Central memory CD4-positive, alpha-beta T cell (primary cell): ENCODE measurements at regions not wholly inside any gene's neighbourhood (a gene's known extent, or its start where the extent isn't known, plus 50 kb on each side); places are given as distances from the start of the nearest gene placed in this dataset.
"Not testable (repeated sequence)": the region's sequence is repeated elsewhere in the genome, so short reads cannot be mapped to it uniquely, and the experiment has no call there.

Experiments
- DNase-seq: peaks from one replicate; pipeline ENCODE4 v3.0.0; 2022

DNA sequence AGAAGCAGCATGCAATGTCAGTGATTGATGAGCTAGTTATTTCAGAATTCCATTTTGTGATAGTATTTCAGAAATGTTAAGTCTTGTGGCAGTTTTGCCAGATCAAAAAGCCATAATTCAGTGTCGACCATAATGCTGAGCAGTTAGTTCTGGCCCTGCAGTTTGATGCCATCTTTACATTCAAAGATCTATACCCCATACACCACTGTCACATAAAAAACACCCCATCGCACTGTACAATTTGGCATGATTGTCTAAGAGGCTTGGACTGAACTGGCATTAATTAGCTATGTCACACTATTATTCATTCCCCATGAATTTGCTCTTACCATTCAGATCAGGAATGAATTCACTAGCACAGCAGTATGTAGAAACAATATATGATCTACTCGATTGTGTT, 127.7 kb upstream of the EPHA3 start:
- no peak for DNase-seq

DNA sequence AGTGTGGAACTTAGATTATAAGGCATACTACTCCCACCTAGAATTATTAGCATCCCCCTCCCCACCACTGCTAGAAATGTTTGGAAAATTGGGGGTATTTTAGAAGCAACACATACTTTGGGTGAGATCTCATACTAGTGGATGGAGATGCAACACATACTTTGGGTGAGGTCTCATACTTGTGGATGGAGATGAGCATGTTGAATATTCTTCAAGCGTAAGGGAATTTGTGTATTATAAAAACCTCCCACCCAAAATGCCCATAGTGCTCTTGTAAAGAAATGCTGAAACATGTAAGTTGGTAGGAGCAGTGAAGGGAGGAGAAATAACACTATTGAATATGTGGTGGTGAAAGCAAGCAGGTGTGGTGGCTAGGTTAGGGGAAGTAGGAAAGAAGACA, 124.0 kb upstream of the EPHA3 start:
- no peak for DNase-seq

DNA sequence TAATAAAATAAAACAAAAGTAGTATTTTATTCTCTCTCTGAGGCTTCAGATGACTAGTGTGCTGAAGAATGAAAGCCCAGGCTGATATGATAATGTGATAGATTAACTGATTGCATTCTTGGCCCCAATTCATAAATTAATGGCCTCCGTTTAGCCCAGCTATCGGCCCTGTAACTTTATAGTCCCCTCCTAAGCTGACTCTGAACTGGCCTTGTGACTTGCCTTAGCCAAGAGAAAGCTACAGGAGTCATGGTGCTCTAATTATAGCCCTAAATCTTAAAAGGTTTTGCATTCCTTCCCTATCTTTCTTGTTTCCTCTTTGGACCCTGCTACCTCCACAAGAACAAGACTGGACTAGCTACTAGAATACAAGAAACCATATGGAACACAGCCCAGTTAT, 123.2 kb upstream of the EPHA3 start:
- no peak for DNase-seq

DNA sequence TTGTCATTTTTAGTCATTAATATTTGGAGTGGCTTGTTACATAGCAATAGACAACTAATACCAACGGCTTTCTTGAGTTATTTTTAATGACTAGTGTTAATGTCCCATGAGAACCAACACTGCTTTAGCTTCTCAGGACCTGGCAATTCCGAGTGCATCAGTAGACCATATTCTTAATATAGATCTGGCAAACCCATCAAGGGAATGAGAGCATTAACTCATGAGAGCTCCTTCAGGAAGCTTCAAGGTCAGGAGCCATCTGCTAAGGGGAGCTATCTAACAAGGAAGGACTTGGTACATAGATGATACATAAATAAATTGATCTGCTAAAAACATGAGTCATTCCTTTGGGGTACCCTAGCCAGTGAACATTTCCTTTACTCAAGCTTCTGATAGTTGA, 122.6 kb upstream of the EPHA3 start:
- DNase-seq: no peak

DNA sequence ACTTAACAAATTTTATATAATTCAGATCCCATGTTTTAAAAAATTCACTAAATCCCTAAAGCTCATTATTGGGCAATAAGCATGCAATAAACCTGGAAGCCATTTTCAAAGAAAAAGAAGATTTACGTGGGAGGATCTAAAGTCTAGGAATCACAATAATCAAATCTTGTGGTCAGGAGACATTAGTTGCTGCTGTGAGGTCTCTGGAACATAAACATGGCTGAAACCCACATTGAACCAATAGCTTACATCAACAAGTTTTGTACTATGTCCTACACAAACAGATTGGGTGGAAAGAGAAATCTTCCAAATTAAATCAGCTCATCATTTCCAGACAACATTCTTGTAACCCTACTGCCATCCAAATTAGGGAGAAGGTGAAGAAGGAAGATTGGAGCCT, 121.9 kb upstream of the EPHA3 start:
- DNase-seq: no peak

DNA sequence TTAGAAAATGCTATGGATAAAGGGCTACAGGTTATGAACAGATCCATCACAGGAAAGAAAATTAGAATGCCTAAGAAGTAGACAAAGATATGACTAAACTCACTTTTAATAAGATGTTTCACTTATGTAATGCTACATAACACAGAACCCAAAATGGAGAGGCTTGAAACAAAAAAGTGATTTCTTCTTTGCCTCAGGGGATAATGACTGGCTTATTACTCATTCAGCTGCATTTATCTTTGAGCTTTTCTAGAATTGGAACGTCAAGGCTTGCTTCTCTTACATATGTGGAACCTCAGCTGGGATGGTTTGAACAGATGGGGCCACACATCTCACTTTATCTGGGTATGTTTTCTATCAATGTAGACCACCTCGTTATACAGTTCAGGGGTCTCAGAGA, 120.6 kb upstream of the EPHA3 start:
- no peak for DNase-seq

DNA sequence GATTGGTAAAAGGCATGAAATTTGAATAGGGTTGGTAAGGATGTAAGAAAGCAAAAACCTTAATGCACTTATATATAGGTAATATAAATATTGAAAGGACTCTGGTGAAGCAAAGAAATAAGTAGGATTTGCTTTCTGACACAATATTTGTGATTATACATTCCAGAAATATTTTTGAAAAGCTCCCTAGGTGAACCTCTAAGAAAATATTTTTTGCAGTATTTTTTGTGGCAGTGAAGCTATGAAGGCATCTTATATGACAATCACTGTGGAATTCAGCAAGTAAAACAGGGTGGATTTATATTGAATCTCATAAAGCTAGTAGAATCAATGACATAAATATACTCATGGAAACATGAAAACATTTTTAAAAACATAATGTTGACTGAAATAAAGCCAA, 119.6 kb upstream of the EPHA3 start:
- no peak for DNase-seq

DNA sequence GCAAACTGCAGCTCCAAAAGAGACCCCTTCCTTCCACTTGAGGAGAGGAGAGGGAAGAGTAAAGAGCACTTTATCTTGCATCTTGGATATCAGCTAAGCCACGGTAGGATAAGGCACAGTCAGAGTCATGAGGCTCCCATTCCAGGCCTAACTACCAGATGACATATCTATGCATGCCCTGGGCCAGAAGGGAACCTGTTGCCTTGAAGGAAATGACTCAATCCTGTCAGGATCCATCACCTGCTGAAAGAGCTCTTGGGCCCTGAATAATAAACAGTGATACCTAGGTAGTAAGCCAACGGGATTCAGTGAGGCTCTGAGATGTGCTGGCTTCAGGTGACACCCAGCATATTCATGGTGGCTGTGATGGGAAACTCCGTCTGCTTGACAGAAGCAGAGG, 118.5 kb upstream of the EPHA3 start:
- no peak for DNase-seq

DNA sequence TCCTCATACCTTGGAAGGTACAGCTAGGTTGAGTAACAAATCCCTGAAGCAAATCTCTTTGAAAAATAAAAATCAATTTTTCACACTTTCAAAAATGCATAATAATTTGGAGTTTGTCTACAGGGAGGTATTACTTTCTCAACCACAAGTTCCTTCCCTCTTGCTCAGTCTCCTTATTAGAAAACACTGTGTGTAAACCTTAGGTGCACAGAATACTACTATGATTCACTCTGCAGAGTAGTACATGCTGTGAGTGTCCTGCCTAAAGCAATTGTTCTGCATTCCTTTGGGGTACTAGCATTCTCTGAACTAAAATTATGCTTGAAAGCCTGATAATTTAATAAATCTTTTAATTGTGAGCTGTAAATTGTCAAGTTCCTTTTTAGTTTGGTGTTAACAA, 115.9 kb upstream of the EPHA3 start:
- DNase-seq: no peak

DNA sequence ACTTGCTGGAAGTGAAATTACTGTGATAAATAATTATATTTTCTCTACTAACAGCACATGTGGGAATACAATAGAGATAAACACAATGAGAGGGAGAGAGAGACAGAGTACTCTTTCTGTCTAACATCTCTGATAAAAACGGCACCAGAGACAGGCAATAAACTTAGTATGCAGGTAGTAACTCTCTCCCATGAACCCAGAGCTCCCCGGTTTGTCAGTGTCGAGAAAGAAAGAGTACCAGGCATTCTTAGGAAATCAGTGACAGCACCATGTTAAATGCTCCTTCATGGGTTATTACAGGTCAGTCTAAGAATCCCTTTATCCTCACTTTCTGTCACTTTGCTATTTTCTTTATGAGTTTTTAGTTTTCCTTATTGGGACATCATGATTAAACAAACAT, 110.7 kb upstream of the EPHA3 start:
- no peak for DNase-seq

DNA sequence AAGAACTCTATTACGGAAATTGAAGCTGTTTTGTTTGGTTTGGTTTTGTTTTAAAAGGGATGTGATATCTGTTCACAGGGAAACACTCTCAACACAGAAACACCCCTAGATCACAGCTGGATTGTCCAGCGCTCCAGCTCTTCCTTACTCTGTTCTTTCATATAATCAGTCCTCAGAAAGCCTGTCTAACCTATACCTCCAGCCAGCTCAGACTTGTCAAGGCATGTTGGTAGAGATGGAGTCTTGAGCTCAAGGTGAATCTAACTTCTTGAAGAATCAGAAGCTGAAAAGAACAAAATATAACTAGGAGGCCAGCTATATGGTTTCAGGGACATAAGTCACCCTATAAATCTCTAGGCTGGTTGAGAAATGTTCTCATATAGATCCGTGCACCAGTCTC, 110.2 kb upstream of the EPHA3 start:
- no peak for DNase-seq

DNA sequence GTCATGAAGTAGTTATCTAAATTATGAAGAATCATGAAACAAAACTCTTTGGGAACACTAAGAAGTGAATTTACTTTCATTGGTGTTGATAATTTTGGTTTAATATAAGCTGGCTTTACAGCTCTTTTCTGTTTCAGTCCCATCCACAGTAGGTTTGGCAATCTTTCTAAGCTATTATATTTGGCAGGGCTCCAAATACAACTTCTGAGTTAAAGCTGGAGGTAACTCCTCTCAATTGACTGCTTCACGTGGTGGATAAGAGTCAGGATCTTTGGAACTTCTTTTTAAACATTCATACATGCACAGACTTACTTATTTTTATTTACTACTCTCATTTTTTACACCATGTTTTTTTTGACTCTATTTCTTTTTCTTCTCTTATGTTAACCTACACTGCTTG, 106.5 kb upstream of the EPHA3 start:
- no peak for DNase-seq

DNA sequence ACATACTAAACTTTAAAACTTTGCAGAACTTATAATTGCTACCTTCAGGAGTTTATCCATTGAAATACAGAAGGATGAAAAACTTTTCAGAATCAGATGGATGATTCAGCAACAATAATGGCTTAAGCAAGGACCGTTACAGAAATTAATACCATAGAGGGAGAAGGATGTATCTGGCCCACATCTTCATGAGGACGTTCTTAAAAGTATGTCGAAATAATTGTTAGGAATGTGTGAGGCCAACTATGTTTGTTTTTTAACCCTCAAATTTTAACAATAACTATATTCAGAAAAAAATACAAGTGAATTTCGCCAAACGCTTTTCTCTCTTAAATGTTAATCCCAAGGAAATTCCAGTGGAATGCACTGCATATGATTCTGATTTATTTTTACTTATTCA, 105.2 kb upstream of the EPHA3 start:
- no peak for DNase-seq

DNA sequence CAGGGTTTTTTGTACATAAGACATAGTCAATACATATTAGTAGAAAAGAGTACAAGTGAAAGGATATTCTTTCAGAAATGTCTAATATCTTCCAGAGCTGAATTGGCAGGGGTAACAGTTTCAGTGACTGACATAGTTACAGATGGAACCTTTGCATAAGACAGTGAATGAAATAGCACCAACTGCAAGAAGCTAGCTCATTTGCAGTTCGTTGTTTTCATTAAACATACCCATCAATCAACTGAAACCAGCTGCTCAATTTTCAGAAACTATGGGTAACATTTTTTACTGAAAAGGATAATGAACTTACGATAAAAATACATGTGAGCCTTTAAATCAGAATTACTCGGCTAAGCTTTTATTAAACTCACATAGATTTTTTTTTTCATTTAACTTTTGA, 93.9 kb upstream of the EPHA3 start:
- no peak for DNase-seq

DNA sequence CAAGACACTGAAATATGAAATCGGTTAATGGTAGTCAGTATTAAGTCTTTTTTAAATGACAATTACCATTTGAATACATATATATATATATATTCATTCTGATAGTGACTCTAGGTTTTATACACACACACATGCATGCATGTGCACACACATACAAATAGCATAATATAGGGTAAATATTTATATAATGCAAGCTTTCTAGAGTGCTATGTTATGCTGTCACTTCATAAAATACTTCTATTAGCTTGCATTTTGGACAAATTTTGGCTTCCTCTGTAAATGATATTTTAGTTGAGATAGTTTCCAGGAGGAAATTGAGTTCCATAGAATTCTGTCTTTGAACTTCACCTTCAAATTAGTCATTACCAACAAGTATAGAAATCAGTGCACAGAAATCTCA, 89.9 kb upstream of the EPHA3 start:
- DNase-seq: no peak

DNA sequence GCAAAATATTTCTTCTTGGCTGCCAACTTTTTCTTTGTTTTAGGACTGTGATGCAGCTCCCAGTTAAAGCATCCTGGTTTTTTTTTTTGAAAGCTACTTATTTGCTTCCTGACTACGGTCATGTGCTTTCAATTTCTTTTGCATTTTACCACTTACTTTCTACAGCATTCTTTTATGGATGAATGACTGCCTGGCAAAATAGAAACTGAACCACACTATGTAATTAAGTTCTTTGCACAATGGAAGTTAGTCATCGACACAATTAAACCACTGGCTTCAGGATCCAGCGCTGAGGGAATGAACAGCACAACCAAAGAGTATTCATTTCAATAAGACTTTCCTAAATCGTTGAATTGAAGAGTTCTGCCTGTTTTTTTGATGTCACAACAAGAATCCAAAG, 82.2 kb upstream of the EPHA3 start:
- DNase-seq: no peak

DNA sequence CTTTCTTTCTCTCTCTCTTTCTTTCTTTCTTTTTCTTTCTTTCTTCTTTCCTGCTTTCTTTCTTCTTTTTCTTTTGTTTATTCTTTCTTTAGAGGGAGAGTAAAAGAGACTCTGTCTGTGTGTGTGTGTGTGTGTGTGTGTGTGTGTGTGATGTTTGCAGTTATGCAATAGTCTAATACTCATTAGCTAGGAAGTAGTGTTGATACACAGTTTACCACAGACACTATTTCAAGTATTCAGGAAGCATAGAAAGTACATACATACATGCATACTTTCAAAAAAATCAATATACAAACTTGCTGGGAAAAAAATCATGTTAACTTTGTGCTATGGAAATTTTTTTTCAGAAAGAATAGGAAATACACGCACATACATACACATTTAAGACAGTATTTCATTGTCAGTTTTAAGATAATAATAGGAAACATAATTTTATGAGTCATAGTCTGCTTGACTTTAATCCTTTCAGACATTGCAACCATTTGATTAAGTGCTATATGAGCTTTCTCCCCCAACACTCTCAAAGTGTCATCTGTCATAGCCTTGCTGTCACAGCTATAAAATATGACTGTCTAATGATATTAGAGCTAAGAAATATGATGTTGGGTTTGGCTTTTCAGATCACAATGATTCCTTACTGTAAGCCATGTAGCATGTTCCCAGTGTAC, 74.9 kb upstream of the EPHA3 start:
- DNase-seq: no peak

DNA sequence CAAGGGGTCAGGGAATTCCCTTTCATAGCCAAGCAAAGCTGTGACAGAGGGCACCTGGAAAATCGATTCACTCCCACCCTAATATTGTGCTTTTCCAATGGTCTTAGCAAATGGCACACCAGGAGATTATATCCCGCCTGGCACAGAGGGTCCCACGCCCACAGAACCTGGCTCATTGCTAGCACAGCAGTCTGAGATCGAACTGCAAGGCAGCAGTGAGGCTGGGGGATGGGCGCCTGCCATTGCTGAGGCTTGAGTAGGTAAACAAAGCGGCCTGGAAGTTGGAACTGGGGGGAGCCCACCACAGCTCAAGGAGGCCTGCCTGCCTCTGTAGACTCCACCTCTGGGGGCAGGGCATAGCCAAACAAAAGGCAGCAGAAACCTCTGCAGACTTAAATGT, 72.7 kb upstream of the EPHA3 start:
- not testable (repeated sequence) for DNase-seq

DNA sequence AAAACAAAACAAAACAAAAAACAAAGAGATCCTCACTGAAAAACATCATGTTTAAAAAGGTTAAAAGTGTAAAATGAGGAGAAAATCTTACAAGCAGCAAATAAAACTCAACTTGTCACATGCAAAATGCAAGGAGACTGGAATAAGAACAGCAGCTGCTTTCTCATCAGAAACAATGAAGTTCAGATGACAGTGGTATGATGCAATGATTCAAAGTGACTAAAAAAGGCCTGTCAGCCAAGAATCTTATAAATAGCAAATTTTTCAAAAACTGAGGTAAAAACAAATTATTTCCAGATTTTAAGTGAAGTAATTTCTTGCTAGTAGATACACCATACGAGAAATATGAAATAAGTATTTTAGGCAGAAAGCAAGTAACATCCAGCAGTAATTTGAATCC, 68.6 kb upstream of the EPHA3 start:
- no peak for DNase-seq

DNA sequence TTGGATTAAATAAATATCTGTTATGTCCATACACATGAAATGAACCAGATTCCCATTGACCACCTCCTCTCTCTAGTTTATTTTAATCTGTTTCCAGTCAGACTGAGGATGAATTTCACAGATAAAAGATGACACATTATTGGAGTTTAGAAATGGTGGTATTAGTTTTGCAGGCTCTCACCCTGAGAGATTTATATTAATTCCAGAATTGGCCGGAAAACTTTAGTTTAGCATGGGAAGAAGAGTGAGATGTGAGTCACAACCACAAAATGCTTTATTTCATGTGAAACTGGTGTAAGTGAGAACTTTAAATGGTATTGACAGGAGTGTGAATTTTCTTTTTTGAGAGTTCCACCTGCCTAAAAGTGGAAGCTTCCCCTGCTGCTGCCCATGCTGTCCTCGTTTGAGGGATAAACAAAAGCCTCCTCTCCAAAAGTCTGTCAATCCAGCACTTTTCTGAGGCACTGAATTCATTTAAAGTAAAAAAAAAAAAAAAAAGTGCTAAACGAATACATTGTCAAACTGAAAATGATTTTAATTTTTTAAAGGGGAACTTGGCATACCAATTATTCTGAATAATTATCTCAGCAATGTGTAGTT, 65.1 kb upstream of the EPHA3 start:
- no peak for DNase-seq

DNA sequence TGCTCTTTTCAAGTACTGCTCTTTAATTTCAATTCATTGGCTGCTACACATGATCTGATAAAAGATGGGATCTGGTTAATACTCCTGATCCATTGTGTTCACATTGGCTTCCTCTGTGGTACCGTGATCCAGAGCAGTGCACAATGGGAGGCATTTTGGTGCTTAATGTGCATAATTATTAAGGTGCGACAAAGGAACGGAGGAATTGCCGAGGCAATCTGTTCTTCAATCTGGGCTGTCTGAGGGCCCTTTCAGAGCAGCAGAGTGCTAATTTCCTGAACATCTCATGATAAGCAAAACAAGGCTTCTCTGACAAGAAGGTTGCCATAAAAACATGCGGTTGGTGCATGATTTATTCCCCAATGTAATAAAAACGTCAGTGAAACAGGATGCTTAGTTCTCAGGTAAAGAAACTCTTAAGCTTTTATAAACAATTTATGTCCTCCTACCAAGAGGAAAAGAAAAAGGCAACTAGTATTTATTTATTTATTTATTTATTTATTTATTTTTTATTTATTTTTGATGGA, 64.0 kb upstream of the EPHA3 start:
- DNase-seq: no peak

DNA sequence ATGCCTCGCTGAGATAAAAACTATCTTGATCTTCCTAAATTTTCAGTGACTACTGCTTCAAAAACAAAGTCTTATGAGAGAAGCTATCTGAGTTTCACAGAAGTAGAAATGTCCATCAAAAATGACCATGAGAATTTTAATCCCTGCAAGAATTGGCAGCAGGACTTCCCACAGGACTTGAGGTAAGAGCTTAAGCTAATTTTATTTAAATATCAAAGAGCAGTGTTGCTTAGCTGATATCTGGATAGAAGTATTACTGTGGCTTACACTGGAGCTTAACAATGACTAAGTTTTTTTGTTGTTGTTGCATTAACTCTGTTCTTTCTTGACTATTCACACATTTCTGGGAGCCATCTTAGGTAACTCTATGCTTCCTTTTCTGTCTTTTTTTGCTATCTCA, 60.8 kb upstream of the EPHA3 start:
- DNase-seq: no peak

DNA sequence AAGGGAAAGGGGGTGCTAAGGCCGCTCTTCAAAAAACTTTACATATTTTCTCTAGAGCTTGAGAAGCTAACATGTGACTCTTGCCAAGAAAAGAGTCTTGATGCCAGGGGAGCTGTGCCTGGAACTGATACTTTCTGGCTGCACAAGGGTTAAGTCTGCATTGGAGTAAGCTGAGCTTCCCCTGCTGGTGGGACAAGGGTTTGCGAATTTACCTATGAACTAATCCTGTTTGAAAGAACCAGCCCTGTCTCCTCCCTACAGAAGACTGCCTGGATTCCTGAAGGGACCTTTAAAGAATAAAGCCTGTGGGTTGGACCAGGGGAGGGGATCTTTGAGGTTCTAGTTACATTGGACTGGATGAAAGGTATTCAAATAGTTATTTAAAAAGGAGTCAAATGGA, 58.3 kb upstream of the EPHA3 start:
- DNase-seq: no peak

DNA sequence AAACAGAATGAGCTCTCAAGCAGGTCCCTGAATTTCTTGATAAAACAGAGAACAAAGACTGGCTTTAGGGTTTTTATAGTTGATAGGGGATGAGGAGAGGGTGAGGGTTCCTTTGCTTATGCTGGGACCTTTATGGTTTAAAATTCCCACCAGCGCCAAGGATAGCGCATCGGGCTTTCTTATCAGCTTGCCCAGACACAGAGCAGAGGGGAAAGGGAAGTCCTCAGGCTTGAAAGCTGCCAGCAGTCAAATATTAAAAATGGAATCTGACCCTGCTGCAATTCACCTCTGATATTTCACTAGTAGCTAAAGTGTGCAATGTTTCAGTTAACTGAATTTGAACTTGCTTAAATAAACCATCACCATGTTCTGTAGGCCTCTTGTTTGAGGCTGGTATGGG, 55.0 kb upstream of the EPHA3 start:
- DNase-seq: no peak

DNA sequence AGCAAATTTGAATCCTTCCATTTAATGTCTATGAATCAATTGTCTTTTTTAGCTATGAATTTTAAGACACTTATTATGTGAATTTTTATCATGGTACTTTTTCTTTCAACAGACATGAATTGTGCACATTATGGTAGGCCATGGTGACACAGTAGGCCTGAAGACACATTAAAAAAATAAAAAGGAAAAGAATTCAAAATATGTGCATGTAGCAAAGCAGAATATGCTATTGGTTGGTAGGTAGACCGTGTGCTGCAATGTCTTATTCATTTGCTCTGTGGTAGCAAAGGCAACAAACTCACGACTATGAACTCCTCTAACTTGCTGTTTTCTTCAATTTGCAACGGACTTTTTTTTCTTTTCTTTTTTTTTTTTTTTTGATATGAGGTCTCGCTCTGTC, 50.0 kb upstream of the EPHA3 start:
- no peak for DNase-seq
